ENCODE measurements at regions not wholly inside any gene's neighbourhood (a gene's known extent, or its start where the extent isn't known, plus 50 kb on each side); places are given as distances from the start of the nearest gene placed in this dataset.

- POLR2A ChIA-PET, result interaction anchor here (0.6 kb wide), 2 partner anchors 7 to 1408 kb away, joined by 3 to 4 read pairs; no protein-coding TSS in a partner anchor
Measured at GRCh38 chr1:55286856-55287602, 71.9 kb upstream of the USP24 start.

More at GRCh38 chr1:55286856-55287602, 71.9 kb upstream of the USP24 start:
- TF ChIP-seq ASH2L (IDR thresholded peaks at IDR 0.05; ENCODE audit: borderline replicate concordance, low read depth) (no peak), NR2F1 (conservative IDR thresholded peaks at IDR 0.05) (no peak), FOS (IDR thresholded peaks at IDR 0.05; ENCODE audit: borderline replicate concordance, extremely low read depth, insufficient read length) (no peak), SUPT20H (IDR thresholded peaks at IDR 0.05; ENCODE audit: borderline replicate concordance, control insufficient read depth, low read depth, low read length) (no peak), IRF4 (IDR thresholded peaks at IDR 0.05; ENCODE audit: low read depth, low read length) (no peak), E2F4 (IDR thresholded peaks at IDR 0.05; ENCODE audit: low read depth, low read length) (no peak), NFXL1 (IDR thresholded peaks at IDR 0.05; ENCODE audit: borderline replicate concordance) (no peak), ZBTB4 (CRISPR knock-in tag; IDR thresholded peaks at IDR 0.05) (no peak), ZBTB40 (IDR thresholded peaks at IDR 0.05; ENCODE audit: borderline replicate concordance) (no peak)
- intact Hi-C loops (cut with micrococcal nuclease; ENCODE audit: unreplicated experiment) (loop anchor here (5.0 to 10.0 kb wide), 3 partner anchors 188 to 1535 kb away; no protein-coding TSS in a partner anchor), in situ Hi-C loops (cut with MboI) (loop anchor here (10.0 kb wide), 1 partner anchor 608 kb away; no protein-coding TSS in a partner anchor)
- Histone ChIP-seq H3K4me2 (ENCODE audit: control insufficient read depth, insufficient read depth) (peak overlapping the region; percentile 36), H3K36me3 (ENCODE audit: control insufficient read depth in 2 of 2, insufficient read depth in 2 of 2, low read length in 1 of 2) (no peaks in the 10 kb centered on the region), H3K9ac (ENCODE audit: control insufficient read depth, insufficient read depth, low read length) (no peak overlapping the region), H3K4me1 (ENCODE audit: control insufficient read depth, insufficient read depth, low read length) (peaks cover 18% of the 10 kb centered on the region), H3K27me3 (replicated peaks in 1 of 2; ENCODE audit: control insufficient read depth in 2 of 2, insufficient read depth in 2 of 2, low read length in 1 of 2) (no peaks in the 10 kb centered on the region; a peak in 1 of 4 replicates), H2AFZ (ENCODE audit: control insufficient read depth, low read depth, low read length) (peak overlapping the region; percentile 62), H3K4me3 (no peak overlapping the region), H3K9me3 (replicated peaks; ENCODE audit: control insufficient read depth, insufficient read depth, low read length) (no peaks in the 10 kb centered on the region), H4K20me1 (ENCODE audit: control insufficient read depth, insufficient read depth) (no peaks in the 10 kb centered on the region), H3K27ac (ENCODE audit: control insufficient read depth, insufficient read depth) (peak overlapping the region; percentile 37), H3K79me2 (ENCODE audit: control insufficient read depth, insufficient read depth, low read length) (no peaks in the 10 kb centered on the region)
- DNase-seq (ENCODE audit: low read depth, low spot score) (no peak), ATAC-seq (peak; percentile 12), FAIRE-seq (no peak)
- no TSS peak for BruUV-seq (replicated peaks)
- ChIA-PET RAD21 (ENCODE audit: unreplicated experiment) (interaction anchor here (0.7 to 5.8 kb wide), 6 partner anchors 10 to 1298 kb away, joined by 3 to 43 read pairs (median 5); no protein-coding TSS in a partner anchor), CTCF (interaction anchor here (1.1 to 13.2 kb wide), 8 partner anchors 8 to 1423 kb away, joined by 4 to 138 read pairs (median 7); no protein-coding TSS in a partner anchor), SMC1A (ENCODE audit: uncharacterized antibody, unreplicated experiment) (interaction anchor here (0.7 to 7.3 kb wide), 6 partner anchors 9 to 1297 kb away, joined by 3 to 59 read pairs (median 18); no protein-coding TSS in a partner anchor)
- WGBS (ENCODE audit: insufficient coverage, insufficient replicate concordance, low lambda C conversion rate, missing lambda C conversion rate), result 17% methylated on average over 5 of the region's 5 CpGs
